ENCODE measurements at regions not wholly inside any gene's neighbourhood (a gene's known extent, or its start where the extent isn't known, plus 50 kb on each side); places are given as distances from the start of the nearest gene placed in this dataset.

GRCh38 chr3:30069056-30069455 is 537.3 kb upstream of the TGFBR2 start:
- H3K27ac ChIP-seq (ENCODE audit: low read depth, low read length) = no peak overlapping the region
- peaks cover 4% of the 10 kb centered on the region for H3K4me1 ChIP-seq (ENCODE audit: control insufficient read depth, insufficient read depth, low read length, unreplicated experiment)
- no peaks in the 10 kb centered on the region for H3K27me3 ChIP-seq (ENCODE audit: insufficient read depth, low read length)
- no peak overlapping the region for H2AFZ ChIP-seq (ENCODE audit: low read length, unreplicated experiment)
- H3K79me2 ChIP-seq (ENCODE audit: control insufficient read depth, insufficient read depth, low read length, unreplicated experiment) = no peaks in the 10 kb centered on the region
- H3K36me3 ChIP-seq (ENCODE audit: insufficient read depth, low read length) = no peaks in the 10 kb centered on the region
- H3K4me3 ChIP-seq (ENCODE audit: low read depth, low read length) = no peak overlapping the region

- H3K27ac ChIP-seq (ENCODE audit: low read depth, low read length) = no peak overlapping the region
Measured at GRCh38 chr3:30073040-30073439, 533.4 kb upstream of the TGFBR2 start.

GRCh38 chr3:30073622-30074021 is 532.8 kb upstream of the TGFBR2 start:
- H3K4me1 ChIP-seq (ENCODE audit: control insufficient read depth, insufficient read depth, low read length, unreplicated experiment) = peaks cover 4% of the 10 kb centered on the region
- H2AFZ ChIP-seq (ENCODE audit: low read length, unreplicated experiment) = no peak overlapping the region
- H3K36me3 ChIP-seq (ENCODE audit: insufficient read depth, low read length) = no peaks in the 10 kb centered on the region
- H3K27me3 ChIP-seq (ENCODE audit: insufficient read depth, low read length) = no peaks in the 10 kb centered on the region
- no peak overlapping the region for H3K4me3 ChIP-seq (ENCODE audit: low read depth, low read length)
- no peaks in the 10 kb centered on the region for H3K79me2 ChIP-seq (ENCODE audit: control insufficient read depth, insufficient read depth, low read length, unreplicated experiment)
- H3K27ac ChIP-seq (ENCODE audit: low read depth, low read length) = no peak overlapping the region

More at GRCh38 chr3:30073040-30073439, 533.4 kb upstream of the TGFBR2 start:
- Histone ChIP-seq H2AFZ (ENCODE audit: low read length, unreplicated experiment) (no peak overlapping the region), H3K4me1 (ENCODE audit: control insufficient read depth, insufficient read depth, low read length, unreplicated experiment) (peaks cover 4% of the 10 kb centered on the region), H3K36me3 (ENCODE audit: insufficient read depth, low read length) (no peaks in the 10 kb centered on the region), H3K79me2 (ENCODE audit: control insufficient read depth, insufficient read depth, low read length, unreplicated experiment) (no peaks in the 10 kb centered on the region), H3K27me3 (ENCODE audit: insufficient read depth, low read length) (no peaks in the 10 kb centered on the region), H3K4me3 (ENCODE audit: low read depth, low read length) (no peak overlapping the region)

- Histone ChIP-seq H3K79me2 (ENCODE audit: control insufficient read depth, insufficient read depth, low read length, unreplicated experiment) (no peaks in the 10 kb centered on the region), H3K4me1 (ENCODE audit: control insufficient read depth, insufficient read depth, low read length, unreplicated experiment) (peaks cover 4% of the 10 kb centered on the region), H3K27ac (ENCODE audit: low read depth, low read length) (no peak overlapping the region), H3K36me3 (ENCODE audit: insufficient read depth, low read length) (no peaks in the 10 kb centered on the region), H3K4me3 (ENCODE audit: low read depth, low read length) (no peak overlapping the region), H2AFZ (ENCODE audit: low read length, unreplicated experiment) (no peak overlapping the region), H3K27me3 (ENCODE audit: insufficient read depth, low read length) (no peaks in the 10 kb centered on the region)
Measured at GRCh38 chr3:30075514-30075913, 530.9 kb upstream of the TGFBR2 start.

- no peaks in the 10 kb centered on the region for H3K36me3 ChIP-seq (ENCODE audit: insufficient read depth, low read length)
- no peaks in the 10 kb centered on the region for H3K27me3 ChIP-seq (ENCODE audit: insufficient read depth, low read length)
- H3K27ac ChIP-seq (ENCODE audit: low read depth, low read length) = no peak overlapping the region
- H3K4me1 ChIP-seq (ENCODE audit: control insufficient read depth, insufficient read depth, low read length, unreplicated experiment) = peaks cover 4% of the 10 kb centered on the region
- H3K79me2 ChIP-seq (ENCODE audit: control insufficient read depth, insufficient read depth, low read length, unreplicated experiment) = no peaks in the 10 kb centered on the region
- no peak overlapping the region for H2AFZ ChIP-seq (ENCODE audit: low read length, unreplicated experiment)
- no peak overlapping the region for H3K4me3 ChIP-seq (ENCODE audit: low read depth, low read length)
Measured at GRCh38 chr3:30076899-30077298, 529.5 kb upstream of the TGFBR2 start.

GRCh38 chr3:30077746-30078145 is 528.7 kb upstream of the TGFBR2 start:
- no peak overlapping the region for H2AFZ ChIP-seq (ENCODE audit: low read length, unreplicated experiment)
- no peaks in the 10 kb centered on the region for H3K27me3 ChIP-seq (ENCODE audit: insufficient read depth, low read length)
- H3K27ac ChIP-seq (ENCODE audit: low read depth, low read length) = no peak overlapping the region
- no peaks in the 10 kb centered on the region for H3K79me2 ChIP-seq (ENCODE audit: control insufficient read depth, insufficient read depth, low read length, unreplicated experiment)
- H3K4me3 ChIP-seq (ENCODE audit: low read depth, low read length) = no peak overlapping the region
- peaks cover 4% of the 10 kb centered on the region for H3K4me1 ChIP-seq (ENCODE audit: control insufficient read depth, insufficient read depth, low read length, unreplicated experiment)
- H3K36me3 ChIP-seq (ENCODE audit: insufficient read depth, low read length) = no peaks in the 10 kb centered on the region

- no peaks in the 10 kb centered on the region for H3K79me2 ChIP-seq (ENCODE audit: control insufficient read depth, insufficient read depth, low read length, unreplicated experiment)
- H3K27ac ChIP-seq (ENCODE audit: low read depth, low read length) = no peak overlapping the region
- H3K27me3 ChIP-seq (ENCODE audit: insufficient read depth, low read length) = no peaks in the 10 kb centered on the region
- no peak overlapping the region for H3K4me3 ChIP-seq (ENCODE audit: low read depth, low read length)
- no peaks in the 10 kb centered on the region for H3K36me3 ChIP-seq (ENCODE audit: insufficient read depth, low read length)
- H2AFZ ChIP-seq (ENCODE audit: low read length, unreplicated experiment) = no peak overlapping the region
- H3K4me1 ChIP-seq (ENCODE audit: control insufficient read depth, insufficient read depth, low read length, unreplicated experiment) = peaks cover 1% of the 10 kb centered on the region
Measured at GRCh38 chr3:30078736-30079135, 527.7 kb upstream of the TGFBR2 start.

- H3K27ac ChIP-seq (ENCODE audit: low read depth, low read length) = no peak overlapping the region
- no peaks in the 10 kb centered on the region for H3K79me2 ChIP-seq (ENCODE audit: control insufficient read depth, insufficient read depth, low read length, unreplicated experiment)
- H3K4me3 ChIP-seq (ENCODE audit: low read depth, low read length) = no peak overlapping the region
- no peaks in the 10 kb centered on the region for H3K4me1 ChIP-seq (ENCODE audit: control insufficient read depth, insufficient read depth, low read length, unreplicated experiment)
- H3K36me3 ChIP-seq (ENCODE audit: insufficient read depth, low read length) = no peaks in the 10 kb centered on the region
- no peaks in the 10 kb centered on the region for H3K27me3 ChIP-seq (ENCODE audit: insufficient read depth, low read length)
- no peak overlapping the region for H2AFZ ChIP-seq (ENCODE audit: low read length, unreplicated experiment)
Measured at GRCh38 chr3:30081904-30082303, 524.5 kb upstream of the TGFBR2 start.

- Histone ChIP-seq H3K4me1 (ENCODE audit: control insufficient read depth, insufficient read depth, low read length, unreplicated experiment) (no peaks in the 10 kb centered on the region), H3K4me3 (ENCODE audit: low read depth, low read length) (no peak overlapping the region), H3K27ac (ENCODE audit: low read depth, low read length) (no peak overlapping the region), H3K36me3 (ENCODE audit: insufficient read depth, low read length) (no peaks in the 10 kb centered on the region), H3K79me2 (ENCODE audit: control insufficient read depth, insufficient read depth, low read length, unreplicated experiment) (no peaks in the 10 kb centered on the region), H2AFZ (ENCODE audit: low read length, unreplicated experiment) (no peak overlapping the region), H3K27me3 (ENCODE audit: insufficient read depth, low read length) (no peaks in the 10 kb centered on the region)
Measured at GRCh38 chr3:30082652-30083051, 523.7 kb upstream of the TGFBR2 start.

GRCh38 chr3:30083315-30083714 is 523.1 kb upstream of the TGFBR2 start:
- no peaks in the 10 kb centered on the region for H3K36me3 ChIP-seq (ENCODE audit: insufficient read depth, low read length)
- H2AFZ ChIP-seq (ENCODE audit: low read length, unreplicated experiment) = no peak overlapping the region
- no peaks in the 10 kb centered on the region for H3K4me1 ChIP-seq (ENCODE audit: control insufficient read depth, insufficient read depth, low read length, unreplicated experiment)
- H3K79me2 ChIP-seq (ENCODE audit: control insufficient read depth, insufficient read depth, low read length, unreplicated experiment) = no peaks in the 10 kb centered on the region
- H3K27me3 ChIP-seq (ENCODE audit: insufficient read depth, low read length) = no peaks in the 10 kb centered on the region
- H3K4me3 ChIP-seq (ENCODE audit: low read depth, low read length) = no peak overlapping the region
- H3K27ac ChIP-seq (ENCODE audit: low read depth, low read length) = no peak overlapping the region

DNA sequence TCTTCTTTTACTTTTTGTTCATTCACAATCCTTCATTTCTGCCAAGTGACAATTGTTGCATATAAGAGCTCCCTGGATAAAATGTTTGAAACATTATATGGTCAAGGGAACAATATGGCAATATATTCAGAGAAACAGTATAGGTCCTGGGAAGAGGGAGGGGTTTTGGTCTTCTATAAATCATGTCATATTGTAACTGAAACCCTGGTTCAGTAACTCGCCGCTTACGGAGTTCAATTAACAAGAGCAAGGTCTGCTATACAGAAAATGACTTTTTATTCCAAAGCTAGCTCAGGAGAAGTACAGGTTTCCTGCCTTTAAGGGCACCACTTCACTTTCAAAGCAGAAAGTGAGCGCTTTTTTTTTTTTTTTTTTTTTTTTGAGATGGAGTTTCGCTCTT is 522.1 kb upstream of the TGFBR2 start:
- no peak overlapping the region for H3K4me3 ChIP-seq (ENCODE audit: low read depth, low read length)
- H2AFZ ChIP-seq (ENCODE audit: low read length, unreplicated experiment) = no peak overlapping the region
- H3K36me3 ChIP-seq (ENCODE audit: insufficient read depth, low read length) = no peaks in the 10 kb centered on the region
- no peaks in the 10 kb centered on the region for H3K4me1 ChIP-seq (ENCODE audit: control insufficient read depth, insufficient read depth, low read length, unreplicated experiment)
- no peaks in the 10 kb centered on the region for H3K27me3 ChIP-seq (ENCODE audit: insufficient read depth, low read length)
- H3K27ac ChIP-seq (ENCODE audit: low read depth, low read length) = no peak overlapping the region
- H3K79me2 ChIP-seq (ENCODE audit: control insufficient read depth, insufficient read depth, low read length, unreplicated experiment) = no peaks in the 10 kb centered on the region
